ENCODE measurements at regions not wholly inside any gene's neighbourhood (a gene's known extent, or its start where the extent isn't known, plus 50 kb on each side); places are given as distances from the start of the nearest gene placed in this dataset.

- no peak overlapping the region for H3K4me3 ChIP-seq
- H3K27me3 ChIP-seq: no peaks in the 10 kb centered on the region
- intact Hi-C loops (cut with DNase I): no loop called here
- peak overlapping the region; percentile 6 to 77 (median 53) for H3K27ac ChIP-seq
- DNase-seq (peak; percentile 75 to 87 (median 82)), ATAC-seq (peak; percentile 79)
- no peaks in the 10 kb centered on the region for H3K9me3 ChIP-seq
- TF ChIP-seq CTCF (IDR thresholded peaks at IDR 0.05) (peak in 6 of 7 experiments; percentile 17 to 63 (median 42)), POLR2A (IDR thresholded peaks at IDR 0.05) (peak in 2 of 3 donors; percentile 10 to 27)
- 43 to 44% methylated on average over 14 to 18 of the region's 18 CpGs for WGBS, 2 donors
- H3K36me3 ChIP-seq (replicated peaks in 1 of 2; ENCODE audit: insufficient read depth in 1 of 2, low read depth in 2 of 2): no peaks in the 10 kb centered on the region
- H3K4me1 ChIP-seq: peaks cover 32% of the 10 kb centered on the region
Measured at GRCh38 chr2:43131051-43131889, 95.1 kb downstream of the ZFP36L2 start.

- no peak for TF ChIP-seq CTCF (IDR thresholded peaks at IDR 0.05)
- TF ChIP-seq POLR2A (IDR thresholded peaks at IDR 0.05): no peak
- ATAC-seq: no peak
- Histone ChIP-seq H3K36me3 (replicated peaks in 1 of 2; ENCODE audit: insufficient read depth in 1 of 2, low read depth in 2 of 2) (no peaks in the 10 kb centered on the region), H3K4me1 (peaks cover 32% of the 10 kb centered on the region), H3K27ac (peak overlapping the region; percentile 5 to 77 (median 41)), H3K9me3 (no peaks in the 10 kb centered on the region), H3K4me3 (no peak overlapping the region), H3K27me3 (no peaks in the 10 kb centered on the region)
- intact Hi-C loops (cut with DNase I): no loop called here
- WGBS, 2 donors: 95 to 100% methylated on average over 3 to 6 of the region's 6 CpGs
- DNase-seq: no peak
Measured at GRCh38 chr2:43130548-43130875, 95.9 kb downstream of the ZFP36L2 start.

GRCh38 chr2:43129676-43130547 lies 96.5 kb downstream of the ZFP36L2 start:
- H3K9me3 ChIP-seq: no peaks in the 10 kb centered on the region
- no peaks in the 10 kb centered on the region for H3K27me3 ChIP-seq
- 76 to 79% methylated on average over 12 to 14 of the region's 14 CpGs for WGBS, 2 donors
- peak in 1 of 4 donors; percentile 67 for DNase-seq
- TF ChIP-seq CTCF (IDR thresholded peaks at IDR 0.05): no peak
- peak in 1 of 3 donors; percentile 27 for TF ChIP-seq POLR2A (IDR thresholded peaks at IDR 0.05)
- H3K4me3 ChIP-seq: no peak overlapping the region
- intact Hi-C loops (cut with DNase I): loop anchor here (10.0 kb wide), 1 partner anchor 105 kb away; no protein-coding TSS in a partner anchor
- H3K27ac ChIP-seq: peak overlapping the region in 3 of 4 donors; percentile 5 to 77 (median 76)
- no peak for ATAC-seq
- H3K36me3 ChIP-seq (replicated peaks in 1 of 2; ENCODE audit: insufficient read depth in 1 of 2, low read depth in 2 of 2): no peaks in the 10 kb centered on the region
- H3K4me1 ChIP-seq: peaks cover 32% of the 10 kb centered on the region

- TF ChIP-seq CTCF (IDR thresholded peaks at IDR 0.05) (no peak), POLR2A (IDR thresholded peaks at IDR 0.05) (no peak)
- intact Hi-C loops (cut with DNase I): loop anchor here (10.0 kb wide), 1 partner anchor 106 kb away; no protein-coding TSS in a partner anchor
- Histone ChIP-seq H3K4me3 (no peak overlapping the region), H3K4me1 (peaks cover 29% of the 10 kb centered on the region), H3K27ac (peak overlapping the region in 1 of 4 donors; percentile 77), H3K9me3 (no peaks in the 10 kb centered on the region), H3K27me3 (no peaks in the 10 kb centered on the region), H3K36me3 (replicated peaks in 1 of 2; ENCODE audit: insufficient read depth in 1 of 2, low read depth in 2 of 2) (no peaks in the 10 kb centered on the region)
- ATAC-seq: no peak
- no peak for DNase-seq
- WGBS, 2 donors: 76 to 78% methylated on average over 5 of the region's 5 CpGs
Measured at GRCh38 chr2:43128559-43128955, 97.8 kb downstream of the ZFP36L2 start.

Data from body of pancreas (tissue), 4 donors.